ENCODE measurements at regions not wholly inside any gene's neighbourhood (a gene's known extent, or its start where the extent isn't known, plus 50 kb on each side); places are given as distances from the start of the nearest gene placed in this dataset.

DNA sequence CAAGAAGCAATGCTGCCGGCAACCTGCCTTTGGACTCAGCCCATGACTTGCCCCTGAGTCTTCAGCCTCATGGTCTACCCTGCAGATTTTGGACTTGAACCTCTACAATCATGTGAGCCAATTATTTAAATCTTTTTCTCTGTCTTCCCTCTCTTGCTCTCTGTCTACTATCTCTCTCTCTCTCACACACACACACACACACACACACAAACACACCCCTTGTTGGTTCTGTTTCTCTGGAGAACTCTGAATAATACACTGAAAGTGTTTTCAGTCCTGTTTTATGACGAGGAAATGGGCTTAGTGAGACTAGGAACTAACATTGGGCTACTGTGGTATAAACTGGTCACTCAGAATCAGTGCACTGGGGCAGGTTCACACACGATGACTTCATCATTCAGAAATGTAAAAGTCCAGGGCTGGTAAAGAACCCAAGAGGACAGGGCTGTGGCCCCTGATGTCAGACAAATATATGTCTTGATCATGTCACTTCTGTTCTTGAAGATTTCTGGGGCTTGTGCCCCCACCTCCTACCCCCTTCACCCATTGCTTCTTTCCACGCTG, 266.1 kb upstream of the SIX2 start:
- TF ChIP-seq, protein P1, sequence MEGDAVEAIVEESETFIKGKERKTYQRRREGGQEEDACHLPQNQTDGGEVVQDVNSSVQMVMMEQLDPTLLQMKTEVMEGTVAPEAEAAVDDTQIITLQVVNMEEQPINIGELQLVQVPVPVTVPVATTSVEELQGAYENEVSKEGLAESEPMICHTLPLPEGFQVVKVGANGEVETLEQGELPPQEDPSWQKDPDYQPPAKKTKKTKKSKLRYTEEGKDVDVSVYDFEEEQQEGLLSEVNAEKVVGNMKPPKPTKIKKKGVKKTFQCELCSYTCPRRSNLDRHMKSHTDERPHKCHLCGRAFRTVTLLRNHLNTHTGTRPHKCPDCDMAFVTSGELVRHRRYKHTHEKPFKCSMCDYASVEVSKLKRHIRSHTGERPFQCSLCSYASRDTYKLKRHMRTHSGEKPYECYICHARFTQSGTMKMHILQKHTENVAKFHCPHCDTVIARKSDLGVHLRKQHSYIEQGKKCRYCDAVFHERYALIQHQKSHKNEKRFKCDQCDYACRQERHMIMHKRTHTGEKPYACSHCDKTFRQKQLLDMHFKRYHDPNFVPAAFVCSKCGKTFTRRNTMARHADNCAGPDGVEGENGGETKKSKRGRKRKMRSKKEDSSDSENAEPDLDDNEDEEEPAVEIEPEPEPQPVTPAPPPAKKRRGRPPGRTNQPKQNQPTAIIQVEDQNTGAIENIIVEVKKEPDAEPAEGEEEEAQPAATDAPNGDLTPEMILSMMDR (IDR thresholded peaks at IDR 0.05; ENCODE audit: low read depth, low read length) = no peak
- H3K4me3 ChIP-seq (ENCODE audit: low read depth, low read length) = no peak overlapping the region

DNA sequence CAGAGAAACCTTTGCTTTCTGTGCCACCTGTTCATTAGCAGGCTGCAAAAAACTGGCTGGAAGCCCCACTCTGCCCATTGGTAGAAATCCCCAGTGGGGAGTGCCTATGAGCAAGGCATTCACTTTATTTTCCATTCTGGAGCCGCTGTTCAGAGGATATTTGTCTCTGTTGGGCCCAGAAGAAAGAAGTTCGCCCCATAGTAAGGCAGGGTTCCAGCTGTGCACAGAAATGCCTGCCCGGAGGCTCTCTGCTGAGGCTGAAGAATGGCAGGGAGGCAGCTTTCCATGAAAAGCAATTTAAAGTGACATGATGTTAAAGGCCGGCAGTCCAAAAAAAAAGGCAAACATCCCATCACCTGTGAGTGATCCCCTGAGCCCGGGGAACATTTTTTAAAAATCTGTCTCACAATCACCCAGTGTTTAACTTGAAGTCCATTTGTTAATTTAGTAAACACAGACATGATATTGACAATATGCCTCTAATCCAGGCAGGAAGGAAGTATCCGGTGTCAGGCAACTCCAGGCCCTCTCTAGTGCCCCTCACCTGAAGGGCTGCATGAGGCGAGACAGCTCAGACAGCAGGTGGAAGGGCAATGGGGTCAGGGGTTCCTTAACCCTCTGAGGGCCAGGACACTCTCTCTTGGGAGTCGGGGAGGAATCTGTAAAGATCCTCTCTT, 265.1 kb upstream of the SIX2 start:
- TF ChIP-seq, protein P1 (IDR thresholded peaks at IDR 0.05; ENCODE audit: low read depth, low read length) = no peak
- no peak overlapping the region for H3K4me3 ChIP-seq (ENCODE audit: low read depth, low read length)

DNA sequence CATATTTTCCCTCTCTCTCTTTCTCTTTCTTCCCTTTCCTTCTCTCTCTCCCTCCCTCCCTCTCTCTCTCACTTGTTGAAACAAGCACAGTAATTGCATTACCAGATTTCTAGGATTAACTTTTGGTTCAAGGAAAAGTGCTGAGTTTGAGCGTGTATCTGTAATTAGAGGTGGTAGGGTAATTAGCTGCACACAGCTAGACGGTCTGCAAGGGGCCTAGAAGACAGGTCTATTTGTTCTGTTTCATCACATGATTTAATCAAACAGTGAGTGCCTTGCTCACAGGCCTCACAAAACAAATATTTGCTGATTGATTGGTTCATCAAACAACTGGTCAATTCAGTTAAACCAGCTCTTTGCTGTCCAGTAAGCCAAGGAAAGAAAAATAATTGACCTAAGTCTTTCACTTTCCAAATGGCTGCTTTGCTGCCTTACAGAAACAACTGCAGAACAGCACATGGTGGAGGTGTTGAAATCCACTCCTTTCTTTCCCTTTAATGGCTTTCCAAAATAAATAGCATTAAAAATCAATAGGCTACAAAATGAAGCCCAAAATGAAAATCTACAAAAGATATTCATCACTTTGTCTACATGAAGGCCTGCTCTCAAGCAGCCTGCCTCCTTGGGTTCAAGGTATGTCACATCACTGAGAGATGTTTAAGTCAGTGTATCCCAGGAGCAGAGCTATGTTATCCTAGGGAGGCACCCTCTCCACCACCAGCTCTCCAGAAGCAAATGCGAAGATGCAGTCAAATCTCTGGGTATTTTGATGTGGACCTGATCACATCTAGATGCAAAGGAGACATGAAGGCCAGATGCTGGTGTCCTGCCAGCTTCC, 264.4 kb upstream of the SIX2 start:
- H3K4me3 ChIP-seq (ENCODE audit: low read depth, low read length) = no peak overlapping the region
- TF ChIP-seq, protein P1 (IDR thresholded peaks at IDR 0.05; ENCODE audit: low read depth, low read length) = no peak

DNA sequence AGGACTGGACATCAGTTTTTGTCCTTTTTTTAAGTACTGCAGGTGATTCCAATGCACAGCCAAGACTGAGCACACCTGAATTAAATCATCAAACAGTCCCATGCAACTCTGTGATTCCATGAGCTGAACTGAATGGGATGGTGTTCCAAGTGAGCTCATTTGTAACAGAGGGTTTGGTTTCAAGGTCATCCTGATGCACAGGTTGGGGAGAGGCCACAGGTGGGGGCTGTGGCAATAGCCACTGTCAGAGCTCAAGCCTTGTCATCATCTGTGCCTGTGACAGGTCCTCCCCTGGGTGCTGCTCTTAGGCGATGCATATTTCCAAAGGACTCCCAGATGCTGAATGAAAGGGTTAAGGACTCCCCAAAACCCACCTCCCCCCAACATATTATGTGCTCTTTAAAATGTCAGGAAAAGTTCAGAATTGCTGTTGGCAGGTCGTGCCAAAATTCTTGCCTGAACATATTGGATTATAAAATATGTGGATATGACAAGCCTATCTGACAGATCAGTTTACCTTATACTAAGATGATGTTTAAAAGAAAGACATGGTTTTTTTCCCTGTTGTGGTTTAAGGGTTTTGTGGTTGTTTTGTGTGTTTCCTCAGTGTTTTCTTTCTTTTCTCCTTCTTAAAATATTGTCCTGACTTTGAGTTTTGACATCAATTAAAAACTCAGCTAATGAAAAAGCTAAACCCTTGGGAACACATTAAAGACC, 263.5 kb upstream of the SIX2 start:
- TF ChIP-seq, protein P1 (IDR thresholded peaks at IDR 0.05; ENCODE audit: low read depth, low read length) = no peak
- H3K4me3 ChIP-seq (ENCODE audit: low read depth, low read length) = no peak overlapping the region

DNA sequence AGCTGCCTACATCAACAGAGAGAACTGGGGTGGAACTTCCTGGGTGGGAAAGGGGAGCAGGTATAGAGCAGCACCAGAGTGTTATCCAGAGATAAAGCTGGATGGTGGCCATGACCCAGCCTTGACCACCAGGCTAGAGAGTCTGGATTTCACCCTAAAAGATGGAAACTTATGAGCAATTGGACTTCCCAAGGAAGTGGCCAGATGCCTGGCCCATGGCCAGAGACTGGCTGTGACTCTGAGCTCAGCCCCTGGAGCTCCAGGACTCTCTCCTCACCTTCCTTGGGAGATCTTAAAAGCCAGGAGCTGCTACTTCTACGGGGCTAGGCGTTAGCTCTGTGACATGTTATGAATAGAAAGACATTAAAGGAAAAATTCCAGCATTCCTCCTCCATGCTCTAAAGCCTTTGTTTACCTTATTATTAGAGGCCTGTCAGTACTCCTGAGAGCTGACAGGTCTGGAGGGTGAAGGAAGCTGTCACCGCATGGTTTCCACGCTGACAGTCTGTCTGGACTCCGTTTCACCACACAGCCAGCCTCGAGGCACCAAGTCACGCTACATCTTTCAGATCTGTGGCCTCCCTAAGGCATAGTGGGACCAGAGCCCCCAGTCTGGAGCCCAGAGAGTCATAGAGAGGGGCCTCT, 260.0 kb upstream of the SIX2 start:
- TF ChIP-seq, protein P1 (IDR thresholded peaks at IDR 0.05; ENCODE audit: low read depth, low read length) = no peak
- H3K4me3 ChIP-seq (ENCODE audit: low read depth, low read length) = no peak overlapping the region

DNA sequence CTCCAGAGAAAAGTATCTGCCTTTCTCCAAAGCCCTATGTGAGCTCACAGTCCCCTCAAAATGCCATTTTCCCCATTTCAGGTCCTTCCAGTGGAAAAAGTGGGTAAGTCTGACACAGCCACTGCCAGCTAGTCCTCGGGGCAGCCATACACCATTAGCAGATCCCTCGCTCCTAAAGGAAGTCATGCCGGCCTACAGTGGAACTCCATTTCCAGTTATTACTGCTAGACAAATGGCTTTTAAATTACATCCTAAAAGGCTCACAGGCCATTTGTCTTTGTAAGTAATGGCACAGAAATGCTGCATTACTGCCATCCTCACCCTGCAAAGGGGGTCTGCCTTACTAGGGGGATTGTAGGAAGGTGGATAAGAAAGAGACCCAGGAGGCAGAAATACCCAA, 259.4 kb upstream of the SIX2 start:
- TF ChIP-seq, protein P1 (IDR thresholded peaks at IDR 0.05; ENCODE audit: low read depth, low read length) = no peak
- H3K4me3 ChIP-seq (ENCODE audit: low read depth, low read length) = no peak overlapping the region
